T-cell (primary cell): ENCODE measurements at regions not wholly inside any gene's neighbourhood (a gene's known extent, or its start where the extent isn't known, plus 50 kb on each side); places are given as distances from the start of the nearest gene placed in this dataset.

Experiments used
- ATAC-seq, 4 experiments: fragments of 200-7000 bp in 3 of 4; fragments of 150-1000 bp in 1 of 4; cut with Tn5 transposase; replicated peaks in 1 of 4; 1 replicate in 3 of 4; 2 replicates in 1 of 4; pipeline ENCODE4 v1.10.0; 2021; ENCODE audit warnings: moderate library complexity in 3 of 4, mild to moderate bottlenecking in 2 of 4, moderate number of reproducible peaks in 1 of 4
- CTCF ChIA-PET, 2 donors: fragments of 300-600 bp; sonication (Branson Sonifier 250); formaldehyde crosslinking; loops; one replicate each; lab custom pipeline; 2022; ENCODE audit warnings: antibody characterized with exemption in 2 of 2; lab: Charles Lee
- POLR2A ChIA-PET, 2 donors: fragments of 300-600 bp; sonication (Branson Sonifier 250); formaldehyde crosslinking; loops; one replicate each; lab custom pipeline; 2022; ENCODE audit warnings: antibody characterized with exemption in 2 of 2; lab: Charles Lee
- DNase-seq, 35 experiments: peaks; one replicate each; pipeline versions ENCODE4 v3.0.0 to v3.0.0-alpha.2; 2013 to 2023
- H3K27ac ChIP-seq: one replicate; pipeline ENCODE4 v1.5.1; 2013; ENCODE audit warnings: low read length
- H3K27me3 ChIP-seq, 2 experiments: replicated peaks in 1 of 2; 1 replicate in 1 of 2; 2 replicates in 1 of 2; pipeline versions ENCODE4 v1.6.1 to v1.7.0; 2013; ENCODE audit warnings: low read length in 1 of 2, mixed read lengths in 1 of 2; ENCODE audit not compliant: control insufficient read depth in 2 of 2, insufficient read depth in 2 of 2; ENCODE audit errors: extremely low read depth in 1 of 2
- H3K36me3 ChIP-seq, 2 donors: 1 replicate in 1 of 2; 2 replicates in 1 of 2; pipeline versions ENCODE4 v1.6.1 to v1.7.0; 2013; ENCODE audit warnings: low read length in 1 of 2; ENCODE audit not compliant: control insufficient read depth in 2 of 2, insufficient read depth in 1 of 2; ENCODE audit errors: extremely low read depth in 1 of 2
- H3K4me1 ChIP-seq, 2 experiments: 1 replicate in 1 of 2; 2 replicates in 1 of 2; pipeline versions ENCODE4 v1.6.1 to v1.7.0; 2013; ENCODE audit warnings: low read length in 2 of 2, mixed read lengths in 1 of 2; ENCODE audit not compliant: insufficient read depth in 2 of 2, control insufficient read depth in 1 of 2; ENCODE audit errors: extremely low read depth in 1 of 2
- H3K4me3 ChIP-seq, 2 donors: 1 replicate in 1 of 2; 2 replicates in 1 of 2; pipeline versions ENCODE4 v1.5.1 to v1.7.0; 2013; ENCODE audit warnings: mild to moderate bottlenecking in 2 of 2, low read length in 1 of 2, moderate library complexity in 1 of 2; ENCODE audit not compliant: control insufficient read depth in 1 of 2; ENCODE audit errors: extremely low read depth in 1 of 2
- H3K9me3 ChIP-seq: 2 replicates; pipeline ENCODE4 v1.7.0; 2013
- H3K27ac Mint-ChIP-seq, 2 donors: one replicate each; pipeline ENCODE4 v1.8.0; 2020 to 2021; ENCODE audit warnings: mild to moderate bottlenecking in 2 of 2, mixed read lengths in 2 of 2
- H3K27me3 Mint-ChIP-seq, 2 donors: one replicate each; pipeline ENCODE4 v1.8.0; 2021 to 2022; ENCODE audit warnings: mixed read lengths in 2 of 2
- H3K36me3 Mint-ChIP-seq: one replicate; pipeline ENCODE4 v1.8.0; 2021; ENCODE audit warnings: mixed read lengths
- H3K4me1 Mint-ChIP-seq, 3 donors: one replicate each; pipeline ENCODE4 v1.8.0; 2020 to 2022; ENCODE audit warnings: mixed read lengths in 3 of 3, mild to moderate bottlenecking in 1 of 3
- H3K4me3 Mint-ChIP-seq, 3 donors: one replicate each; pipeline ENCODE4 v1.8.0; 2020 to 2022; ENCODE audit warnings: mild to moderate bottlenecking in 3 of 3, mixed read lengths in 3 of 3, moderate library complexity in 3 of 3
- H3K9me3 Mint-ChIP-seq, 3 donors: one replicate each; pipeline ENCODE4 v1.8.0; 2020 to 2022; ENCODE audit warnings: mixed read lengths in 3 of 3
- WGBS: methylation state at CpG from one replicate; pipeline ENCODE4 v1.1.5; 2013; ENCODE audit warnings: missing lambda C conversion rate; ENCODE audit not compliant: insufficient coverage; 5-methylcytosine and 5-hydroxymethylcytosine counted together

- POLR2A ChIA-PET = interaction anchor here in 1 of 2 donors (0.6 kb wide), 1 partner anchor 49 kb away, joined by 4 read pairs; no protein-coding TSS in a partner anchor
- no peaks in the 10 kb centered on the region for H3K36me3 Mint-ChIP-seq
- Histone ChIP-seq H3K4me3 (no peak overlapping the region), H3K9me3 (no peaks in the 10 kb centered on the region), H3K4me1 (peaks cover 32 to 52% of the 10 kb centered on the region in 2 experiments), H3K27ac (peak overlapping the region; percentile 48), H3K27me3 (no peaks in the 10 kb centered on the region), H3K36me3 (no peaks in the 10 kb centered on the region)
- peak overlapping the region in 2 of 3 donors; percentile 29 to 59 for H3K4me3 Mint-ChIP-seq
- WGBS = no CpG with 5 or more reads among the region's 1 CpG
- DNase-seq (peak in 7 of 35 experiments; percentile 5 to 40 (median 20)), ATAC-seq (peak; percentile 44 to 63 (median 58))
- CTCF ChIA-PET = interaction anchor here in 1 of 2 donors (1.6 to 1.7 kb wide), 2 partner anchors 24 to 39 kb away, joined by 3 to 5 read pairs; no protein-coding TSS in a partner anchor
- no peaks in the 10 kb centered on the region for H3K9me3 Mint-ChIP-seq
- H3K4me1 Mint-ChIP-seq = peaks cover 70 to 74% (median 73%) of the 10 kb centered on the region in 3 donors
- no peaks in the 10 kb centered on the region for H3K27me3 Mint-ChIP-seq
- H3K27ac Mint-ChIP-seq = peak overlapping the region; percentile 90 to 92
Observed at GRCh38 chr15:38660738-38661137, 96.1 kb upstream of the RASGRP1 start.

GRCh38 chr15:38662033-38662802 lies 97.6 kb upstream of the RASGRP1 start:
- Mint-ChIP-seq H3K36me3 (no peaks in the 10 kb centered on the region), H3K4me3 (no peak overlapping the region), H3K27ac (peak overlapping the region in 1 of 2 donors; percentile 82), H3K4me1 (peaks cover 79 to 82% (median 81%) of the 10 kb centered on the region in 3 donors), H3K9me3 (no peaks in the 10 kb centered on the region), H3K27me3 (no peaks in the 10 kb centered on the region)
- peaks cover 34 to 62% of the 10 kb centered on the region in 2 experiments for H3K4me1 ChIP-seq
- H3K27ac ChIP-seq = no peak overlapping the region
- DNase-seq (peak in 1 of 35 experiments; percentile 29), ATAC-seq (peak in 1 of 4 experiments; percentile 21)
- H3K27me3 ChIP-seq = no peaks in the 10 kb centered on the region
- H3K9me3 ChIP-seq = no peaks in the 10 kb centered on the region
- WGBS = 100% methylated on average over 1 of the region's 5 CpGs
- H3K4me3 ChIP-seq = no peak overlapping the region
- ChIA-PET CTCF (interaction anchor here (0.6 to 2.1 kb wide), 11 partner anchors 10 to 99 kb away, joined by 3 to 10 read pairs (median 3); partner anchors contain the start of gene RASGRP1 (in 1 of the 2)), POLR2A (interaction anchor here (0.6 to 1.3 kb wide), 6 partner anchors 7 to 139 kb away, joined by 3 to 8 read pairs (median 4); no protein-coding TSS in a partner anchor)
- no peaks in the 10 kb centered on the region for H3K36me3 ChIP-seq

- Histone ChIP-seq H3K4me1 (peaks cover 37 to 67% of the 10 kb centered on the region in 2 experiments), H3K4me3 (no peak overlapping the region), H3K27me3 (no peaks in the 10 kb centered on the region), H3K9me3 (no peaks in the 10 kb centered on the region), H3K36me3 (no peaks in the 10 kb centered on the region), H3K27ac (no peak overlapping the region)
- DNase-seq = no peak
- Mint-ChIP-seq H3K27ac (peak overlapping the region; percentile 56 to 82), H3K4me1 (peaks cover 81 to 84% (median 82%) of the 10 kb centered on the region in 3 donors), H3K27me3 (no peaks in the 10 kb centered on the region), H3K4me3 (no peak overlapping the region), H3K36me3 (no peaks in the 10 kb centered on the region), H3K9me3 (no peaks in the 10 kb centered on the region)
- ATAC-seq = no peak
- WGBS = no CpG with 5 or more reads among the region's 2 CpGs
- ChIA-PET CTCF (interaction anchor here (0.6 to 2.1 kb wide), 6 partner anchors 10 to 410 kb away, joined by 3 to 10 read pairs (median 4); partner anchors contain the start of gene RASGRP1 (in 1 of the 2)), POLR2A (interaction anchor here (0.6 to 1.3 kb wide), 6 partner anchors 8 to 52 kb away, joined by 3 to 14 read pairs (median 6); no protein-coding TSS in a partner anchor)
Observed at GRCh38 chr15:38662805-38663204, 98.2 kb upstream of the RASGRP1 start.

GRCh38 chr15:38665586-38666305 lies 101.1 kb upstream of the RASGRP1 start:
- Histone ChIP-seq H3K4me3 (no peak overlapping the region), H3K9me3 (no peaks in the 10 kb centered on the region), H3K4me1 (peaks cover 40 to 69% of the 10 kb centered on the region in 2 experiments), H3K36me3 (no peaks in the 10 kb centered on the region), H3K27ac (peak overlapping the region; percentile 7), H3K27me3 (no peaks in the 10 kb centered on the region)
- ATAC-seq (peak; percentile 52 to 66 (median 58)), DNase-seq (peak in 1 of 35 experiments; percentile 58)
- no peaks in the 10 kb centered on the region for H3K36me3 Mint-ChIP-seq
- peaks cover 85 to 90% (median 89%) of the 10 kb centered on the region in 3 donors for H3K4me1 Mint-ChIP-seq
- ChIA-PET POLR2A (interaction anchor here (1.0 kb wide), 2 partner anchors 12 to 13 kb away, joined by 4 to 9 read pairs; no protein-coding TSS in a partner anchor), CTCF (interaction anchor here (0.6 to 1.2 kb wide), 7 partner anchors 13 to 102 kb away, joined by 3 to 5 read pairs (median 4); partner anchors contain the start of gene RASGRP1 (in 1 of the 2))
- H3K9me3 Mint-ChIP-seq = peaks cover 0 to 5% (median 0%) of the 10 kb centered on the region in 3 donors
- H3K27ac Mint-ChIP-seq = peak overlapping the region; percentile 77 to 95
- peak overlapping the region in 1 of 3 donors; percentile 40 for H3K4me3 Mint-ChIP-seq
- H3K27me3 Mint-ChIP-seq = no peaks in the 10 kb centered on the region
- no CpG with 5 or more reads among the region's 3 CpGs for WGBS

- no CpG with 5 or more reads among the region's 4 CpGs for WGBS
- Histone ChIP-seq H3K4me3 (no peak overlapping the region), H3K27me3 (no peaks in the 10 kb centered on the region), H3K27ac (peak overlapping the region; percentile 67), H3K36me3 (no peaks in the 10 kb centered on the region), H3K4me1 (peaks cover 48 to 74% of the 10 kb centered on the region in 2 experiments), H3K9me3 (no peaks in the 10 kb centered on the region)
- Mint-ChIP-seq H3K4me3 (peak overlapping the region in 1 of 3 donors; percentile 56), H3K27ac (peak overlapping the region; percentile 88 to 95), H3K36me3 (no peaks in the 10 kb centered on the region), H3K4me1 (peaks cover 85 to 92% (median 90%) of the 10 kb centered on the region in 3 donors), H3K27me3 (no peaks in the 10 kb centered on the region), H3K9me3 (peaks cover 0 to 5% (median 0%) of the 10 kb centered on the region in 3 donors)
- CTCF ChIA-PET = interaction anchor here in 1 of 2 donors (1.1 kb wide), 1 partner anchor 10 kb away, joined by 3 read pairs; no protein-coding TSS in a partner anchor
- no peak for ATAC-seq
- POLR2A ChIA-PET = interaction anchor here in 1 of 2 donors (1.2 kb wide), 1 partner anchor 13 kb away, joined by 6 read pairs; no protein-coding TSS in a partner anchor
- no peak for DNase-seq
Observed at GRCh38 chr15:38666865-38667510, 102.4 kb upstream of the RASGRP1 start.
